ENCODE measurements at regions not wholly inside any gene's neighbourhood (a gene's known extent, or its start where the extent isn't known, plus 50 kb on each side); places are given as distances from the start of the nearest gene placed in this dataset.

- TF ChIP-seq CTCF (IDR thresholded peaks at IDR 0.05; ENCODE audit: insufficient read depth, low read length) = no peak
- TF ChIP-seq POLR2AphosphoS5 (IDR thresholded peaks at IDR 0.05; ENCODE audit: low read depth) = peak; percentile 41; the same call in 1 of the 2 replicates
Observed at GRCh38 chr9:99660191-99660636, 161.5 kb upstream of the NR4A3 start.

Data from HL-60 (cell line).